ENCODE measurements at regions not wholly inside any gene's neighbourhood (a gene's known extent, or its start where the extent isn't known, plus 50 kb on each side); places are given as distances from the start of the nearest gene placed in this dataset.

GRCh38 chr5:106691701-106692100 is 979.0 kb downstream of the EFNA5 start:
- TF ChIP-seq CTCF (IDR thresholded peaks at IDR 0.05; ENCODE audit: insufficient read depth, low read depth, low read length), result no peak
- TF ChIP-seq EZH2 (IDR thresholded peaks at IDR 0.05; ENCODE audit: insufficient read depth, low read length), result no peak

All from astrocyte (in vitro differentiated cells and primary cell).